MM.1S (cell line): ENCODE measurements at regions not wholly inside any gene's neighbourhood (a gene's known extent, or its start where the extent isn't known, plus 50 kb on each side); places are given as distances from the start of the nearest gene placed in this dataset.

Source experiments
- CTCF ChIP-seq: fragments of 300-600 bp; sonication (generic); IDR thresholded peaks from 2 replicates; pipeline ENCODE4 v1.5.1; 2016; ENCODE audit warnings: antibody characterized with exemption, low read length, mixed read lengths
- EZH2 ChIP-seq: fragments of 300-600 bp; sonication (generic); optimal IDR thresholded peaks from 2 replicates; pipeline ENCODE3; 2017; ENCODE audit warnings: low read depth, mild to moderate bottlenecking, antibody characterized with exemption, low read length, mixed read lengths
- EZH2phosphoT487 ChIP-seq: fragments of 300-600 bp; sonication (generic); IDR thresholded peaks from 2 replicates; pipeline ENCODE4 v1.6.1; 2018; ENCODE audit warnings: antibody characterized with exemption, low read length

GRCh38 chr7:22043367-22043766, 97.7 kb upstream of the CDCA7L start:
- no peak for TF ChIP-seq EZH2phosphoT487
- no peak for TF ChIP-seq CTCF
- no peak for TF ChIP-seq EZH2
